ENCODE measurements at regions not wholly inside any gene's neighbourhood (a gene's known extent, or its start where the extent isn't known, plus 50 kb on each side); places are given as distances from the start of the nearest gene placed in this dataset.

GRCh38 chr4:136861091-136861490, 671.2 kb downstream of the PCDH18 start:
- no peak overlapping the region for H3K27ac ChIP-seq (replicated peaks)
- intact Hi-C loops (cut with micrococcal nuclease) = no loop called here
- DNase-seq = no peak
- H3K27me3 ChIP-seq (ENCODE audit: low read depth) = no peaks in the 10 kb centered on the region
- H3K4me3 ChIP-seq = no peak overlapping the region
- H3K36me3 ChIP-seq = no peaks in the 10 kb centered on the region
- no peak for TF ChIP-seq CTCF (IDR thresholded peaks at IDR 0.05; ENCODE audit: borderline replicate concordance)
- H3K4me1 ChIP-seq = peaks cover 6% of the 10 kb centered on the region
- no peaks in the 10 kb centered on the region for H3K9me3 ChIP-seq (replicated peaks)

- Histone ChIP-seq H3K9me3 (replicated peaks) (peaks cover 12% of the 10 kb centered on the region), H3K4me3 (no peak overlapping the region), H3K4me1 (peaks cover under 1% of the 10 kb centered on the region), H3K27ac (replicated peaks) (no peak overlapping the region), H3K36me3 (no peaks in the 10 kb centered on the region), H3K27me3 (ENCODE audit: low read depth) (no peaks in the 10 kb centered on the region)
- TF ChIP-seq CTCF (IDR thresholded peaks at IDR 0.05; ENCODE audit: borderline replicate concordance) = no peak
- no peak for DNase-seq
- intact Hi-C loops (cut with micrococcal nuclease) = no loop called here
These were observed 673.4 kb downstream of the PCDH18 start for GRCh38 chr4:136858903-136859302.

- intact Hi-C loops (cut with micrococcal nuclease) = no loop called here
- no peak for DNase-seq
- Histone ChIP-seq H3K4me1 (peaks cover under 1% of the 10 kb centered on the region), H3K27me3 (ENCODE audit: low read depth) (no peaks in the 10 kb centered on the region), H3K4me3 (no peak overlapping the region), H3K27ac (replicated peaks) (no peak overlapping the region), H3K9me3 (replicated peaks) (peaks cover 12% of the 10 kb centered on the region), H3K36me3 (no peaks in the 10 kb centered on the region)
- TF ChIP-seq CTCF (IDR thresholded peaks at IDR 0.05; ENCODE audit: borderline replicate concordance) = no peak
These were observed 676.4 kb downstream of the PCDH18 start for GRCh38 chr4:136855886-136856285.

- no peak for TF ChIP-seq CTCF (IDR thresholded peaks at IDR 0.05; ENCODE audit: borderline replicate concordance)
- Histone ChIP-seq H3K9me3 (replicated peaks) (peaks cover 32% of the 10 kb centered on the region), H3K36me3 (no peaks in the 10 kb centered on the region), H3K4me1 (peaks cover 4% of the 10 kb centered on the region), H3K4me3 (no peak overlapping the region), H3K27ac (replicated peaks) (no peak overlapping the region), H3K27me3 (ENCODE audit: low read depth) (no peaks in the 10 kb centered on the region)
- no peak for DNase-seq
- intact Hi-C loops (cut with micrococcal nuclease) = no loop called here
These were observed 681.8 kb downstream of the PCDH18 start for GRCh38 chr4:136850446-136850845.

GRCh38 chr4:136847881-136848621, 684.2 kb downstream of the PCDH18 start:
- no peaks in the 10 kb centered on the region for H3K27me3 ChIP-seq (ENCODE audit: low read depth)
- intact Hi-C loops (cut with micrococcal nuclease) = no loop called here
- no peak overlapping the region for H3K4me3 ChIP-seq
- no peaks in the 10 kb centered on the region for H3K36me3 ChIP-seq
- no peak overlapping the region for H3K27ac ChIP-seq (replicated peaks)
- no peak for DNase-seq
- peaks cover 31% of the 10 kb centered on the region for H3K9me3 ChIP-seq (replicated peaks)
- peaks cover 4% of the 10 kb centered on the region for H3K4me1 ChIP-seq
- TF ChIP-seq CTCF (IDR thresholded peaks at IDR 0.05; ENCODE audit: borderline replicate concordance) = no peak
